D721Med (cell line): ENCODE measurements at regions not wholly inside any gene's neighbourhood (a gene's known extent, or its start where the extent isn't known, plus 50 kb on each side); places are given as distances from the start of the nearest gene placed in this dataset.

Experiments used
- DNase-seq: peaks from one replicate; pipeline ENCODE4 v3.0.0; 2011; ENCODE audit warnings: low spot score; ENCODE audit not compliant: insufficient read length
- FAIRE-seq: peaks from 2 replicates; lab custom pipeline; 2011; peaks lifted over from hg19 to GRCh38; lab: Jason Lieb, UNC
- TF ChIP-seq, protein P1 (sequence below): IDR thresholded peaks from 2 replicates; pipeline ENCODE4 v1.5.1; 2012; ENCODE audit warnings: mild to moderate bottlenecking, control low read depth; ENCODE audit not compliant: insufficient read depth; ENCODE audit errors: missing control alignments

DNA sequence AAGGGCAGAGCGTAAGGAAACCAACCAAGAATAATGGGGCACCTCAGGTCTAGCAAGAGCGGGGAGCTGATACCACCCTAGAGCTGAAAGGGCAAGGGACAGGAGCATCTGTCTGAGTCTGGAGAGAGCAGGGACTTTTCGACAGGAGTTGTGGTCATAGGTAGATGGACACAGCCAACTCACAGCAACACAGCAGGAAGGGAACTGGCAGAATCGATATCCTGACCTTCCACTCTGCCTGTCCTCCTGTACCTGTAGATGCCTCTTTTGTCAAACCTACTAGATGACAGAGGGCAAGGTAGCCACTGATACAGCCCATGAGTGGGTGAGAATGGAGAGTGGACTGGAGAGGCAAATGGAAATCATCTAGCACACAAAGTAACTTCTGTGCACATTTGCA, 247.2 kb upstream of the EGLN3 start:
- FAIRE-seq (no peak), DNase-seq (no peak)
- TF ChIP-seq, protein P1, sequence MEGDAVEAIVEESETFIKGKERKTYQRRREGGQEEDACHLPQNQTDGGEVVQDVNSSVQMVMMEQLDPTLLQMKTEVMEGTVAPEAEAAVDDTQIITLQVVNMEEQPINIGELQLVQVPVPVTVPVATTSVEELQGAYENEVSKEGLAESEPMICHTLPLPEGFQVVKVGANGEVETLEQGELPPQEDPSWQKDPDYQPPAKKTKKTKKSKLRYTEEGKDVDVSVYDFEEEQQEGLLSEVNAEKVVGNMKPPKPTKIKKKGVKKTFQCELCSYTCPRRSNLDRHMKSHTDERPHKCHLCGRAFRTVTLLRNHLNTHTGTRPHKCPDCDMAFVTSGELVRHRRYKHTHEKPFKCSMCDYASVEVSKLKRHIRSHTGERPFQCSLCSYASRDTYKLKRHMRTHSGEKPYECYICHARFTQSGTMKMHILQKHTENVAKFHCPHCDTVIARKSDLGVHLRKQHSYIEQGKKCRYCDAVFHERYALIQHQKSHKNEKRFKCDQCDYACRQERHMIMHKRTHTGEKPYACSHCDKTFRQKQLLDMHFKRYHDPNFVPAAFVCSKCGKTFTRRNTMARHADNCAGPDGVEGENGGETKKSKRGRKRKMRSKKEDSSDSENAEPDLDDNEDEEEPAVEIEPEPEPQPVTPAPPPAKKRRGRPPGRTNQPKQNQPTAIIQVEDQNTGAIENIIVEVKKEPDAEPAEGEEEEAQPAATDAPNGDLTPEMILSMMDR = no peak

DNA sequence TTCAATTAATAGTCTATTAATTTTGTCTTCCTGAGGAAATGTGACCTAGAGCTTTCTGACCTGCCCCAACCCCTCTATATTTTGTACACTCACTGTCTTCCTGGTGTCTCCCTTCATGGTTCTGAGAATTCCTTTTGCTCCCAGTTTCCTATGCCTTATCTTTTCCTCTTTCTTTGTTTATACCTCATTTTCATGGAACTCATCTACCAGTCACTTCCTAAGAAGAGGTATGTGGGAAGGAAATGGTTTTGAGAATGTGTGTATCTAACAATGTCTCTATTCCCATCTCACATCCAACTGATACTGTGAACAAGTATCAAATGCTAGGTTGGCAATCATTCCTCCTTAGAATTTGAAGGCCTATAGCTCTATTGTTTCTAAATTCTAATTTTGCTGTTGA, 245.1 kb upstream of the EGLN3 start:
- DNase-seq (no peak), FAIRE-seq (no peak)
- TF ChIP-seq, protein P1 = no peak

DNA sequence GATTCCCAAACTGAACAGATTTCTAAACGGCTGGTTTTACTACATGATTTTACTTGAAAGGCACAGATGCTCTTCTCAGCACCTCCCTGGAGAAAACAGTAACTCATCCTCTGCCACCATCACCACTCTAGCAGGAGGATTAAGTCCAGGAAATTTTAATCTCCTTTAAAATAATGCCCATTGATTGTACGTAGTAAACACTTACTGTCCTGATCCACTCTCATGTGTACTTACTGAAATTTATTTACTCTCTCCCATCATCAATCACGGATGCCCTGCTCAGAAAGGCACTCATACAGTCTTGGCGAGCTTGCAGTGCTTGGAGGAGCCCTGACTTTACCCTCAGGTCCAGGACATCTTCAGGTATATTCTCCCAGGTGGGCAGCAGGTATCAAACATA, 239.8 kb upstream of the EGLN3 start:
- peak; percentile 26 for DNase-seq
- TF ChIP-seq, protein P1 = no peak
- peak; percentile 96 for FAIRE-seq

DNA sequence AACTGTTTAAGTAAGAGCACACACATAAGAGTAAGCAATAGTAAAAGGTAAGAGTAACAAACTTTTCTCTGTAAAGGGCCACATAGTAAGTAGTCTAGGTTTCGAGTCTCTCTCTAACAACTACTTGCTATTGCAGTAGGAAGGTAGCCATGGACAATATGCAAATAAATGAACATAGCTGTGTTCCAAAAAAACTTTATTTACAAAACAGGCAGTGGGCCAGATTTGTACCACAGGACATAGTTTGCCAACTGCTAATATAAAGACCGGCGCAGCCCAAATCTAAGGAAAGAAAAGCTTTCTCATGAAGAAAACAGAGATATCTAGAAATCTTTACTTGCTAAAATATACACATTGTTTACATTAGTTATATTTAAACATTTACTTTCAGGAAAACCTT, 239.0 kb upstream of the EGLN3 start:
- FAIRE-seq = no peak
- TF ChIP-seq, protein P1 = no peak
- no peak for DNase-seq

DNA sequence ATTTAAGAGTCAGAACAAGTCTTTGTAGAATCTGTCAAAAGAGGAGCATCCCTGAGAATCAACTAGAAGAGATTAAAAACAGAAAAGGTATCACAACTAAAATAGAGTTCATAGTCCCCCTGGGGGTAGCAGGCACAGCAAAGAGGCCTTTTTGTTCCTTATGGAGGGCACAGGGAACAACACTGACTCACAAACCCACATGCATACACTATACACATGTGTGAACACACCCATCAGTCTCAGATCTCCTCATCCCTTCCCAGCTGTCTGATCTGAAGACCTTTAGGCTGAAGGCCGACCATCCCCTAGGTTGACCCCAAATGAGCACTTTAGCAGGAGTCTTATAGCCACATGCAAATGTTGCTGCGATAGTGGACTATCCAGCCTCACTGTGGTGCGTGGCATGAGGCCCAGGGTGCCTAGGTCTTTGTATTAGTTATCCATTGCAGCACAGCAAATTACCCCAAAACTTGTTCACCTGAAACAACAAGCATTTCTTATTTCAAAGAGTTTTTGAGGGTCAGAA, 236.7 kb upstream of the EGLN3 start:
- TF ChIP-seq, protein P1 = no peak
- FAIRE-seq (no peak), DNase-seq (no peak)

DNA sequence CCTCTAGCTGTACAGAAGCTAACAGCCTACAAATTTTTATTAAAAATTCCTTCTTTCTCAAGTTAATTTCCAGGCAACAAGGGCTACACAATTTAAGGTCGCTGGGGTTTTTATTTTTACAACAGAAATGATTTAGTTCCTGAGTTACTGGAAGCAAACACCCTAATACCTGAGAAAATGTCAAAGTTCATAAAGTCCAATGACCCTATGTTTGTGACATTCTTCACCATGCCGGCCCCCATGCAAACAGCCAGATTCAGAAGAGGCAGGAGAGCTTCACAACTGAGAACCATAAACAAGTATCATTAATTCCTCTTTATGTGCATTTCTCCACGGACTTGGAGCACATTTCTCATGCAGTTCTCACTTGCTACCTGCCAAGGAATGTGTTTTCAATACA, 236.2 kb upstream of the EGLN3 start:
- no peak for DNase-seq
- no peak for FAIRE-seq
- TF ChIP-seq, protein P1 = no peak

DNA sequence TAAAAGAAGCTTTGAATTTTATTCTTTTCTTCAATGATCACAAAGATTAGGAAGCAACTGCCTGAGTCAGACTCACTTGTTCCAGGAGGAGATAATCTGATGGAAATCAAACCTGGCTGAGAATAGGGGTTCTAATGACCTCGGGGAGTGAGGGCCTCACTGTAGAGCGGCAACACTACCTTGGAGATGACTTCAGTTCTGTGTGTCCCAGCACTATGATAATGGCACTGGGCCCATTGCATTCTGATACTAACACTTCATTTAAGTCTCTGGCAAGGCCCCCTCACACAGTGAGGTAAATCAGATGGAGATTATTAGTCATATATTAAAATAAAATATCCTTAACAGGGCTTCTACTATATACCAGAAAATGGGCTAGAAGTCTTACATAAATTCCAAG, 233.3 kb upstream of the EGLN3 start:
- DNase-seq (no peak), FAIRE-seq (no peak)
- TF ChIP-seq, protein P1 = no peak
